Astrocyte (in vitro differentiated cells and primary cell): ENCODE measurements at regions not wholly inside any gene's neighbourhood (a gene's known extent, or its start where the extent isn't known, plus 50 kb on each side); places are given as distances from the start of the nearest gene placed in this dataset.

Source experiments
- DNase-seq: peaks from one replicate; pipeline ENCODE4 v3.0.0-alpha.2; 2010; ENCODE audit warnings: low read depth
- FAIRE-seq: peaks from 2 replicates; lab custom pipeline; 2011; peaks lifted over from hg19 to GRCh38; lab: Jason Lieb, UNC
- H2AFZ ChIP-seq: 2 replicates; pipeline ENCODE4 v1.6.0; 2012; ENCODE audit warnings: low read depth, low read length, inconsistent platforms
- H3K27ac ChIP-seq: 2 replicates; pipeline ENCODE4 v1.5.1; 2011; ENCODE audit warnings: low read depth, low read length, inconsistent platforms
- H3K27me3 ChIP-seq: 2 replicates; pipeline ENCODE4 v1.6.0; 2011; ENCODE audit warnings: low read length, inconsistent platforms; ENCODE audit not compliant: insufficient read depth
- H3K36me3 ChIP-seq: 2 replicates; pipeline ENCODE4 v1.5.1; 2011; ENCODE audit warnings: low read length, inconsistent platforms; ENCODE audit not compliant: insufficient read depth
- H3K4me1 ChIP-seq: 2 replicates; pipeline ENCODE4 v1.5.1; 2011; ENCODE audit warnings: low read length, inconsistent platforms; ENCODE audit not compliant: insufficient read depth
- H3K4me2 ChIP-seq: 2 replicates; pipeline ENCODE4 v1.6.0; 2012; ENCODE audit warnings: low read length, inconsistent platforms
- H3K4me3 ChIP-seq: 2 replicates; pipeline ENCODE4 v1.5.1; 2011; ENCODE audit warnings: low read depth, mild to moderate bottlenecking, low read length, inconsistent platforms; ENCODE audit not compliant: insufficient read depth
- H3K79me2 ChIP-seq: 2 replicates; pipeline ENCODE4 v1.6.0; 2012; ENCODE audit warnings: mild to moderate bottlenecking, low read length, inconsistent platforms; ENCODE audit not compliant: insufficient read depth
- H3K9ac ChIP-seq: 2 replicates; pipeline ENCODE4 v1.6.0; 2012; ENCODE audit warnings: mild to moderate bottlenecking, low read length, inconsistent platforms
- H3K9me3 ChIP-seq: 2 replicates; pipeline ENCODE4 v1.5.1; 2012; ENCODE audit warnings: low read depth, mild to moderate bottlenecking, low read length, inconsistent platforms; ENCODE audit not compliant: insufficient read depth
- H4K20me1 ChIP-seq: 2 replicates; pipeline ENCODE4 v1.6.0; 2012; ENCODE audit warnings: low read length, inconsistent platforms; ENCODE audit not compliant: insufficient read depth
- H3K27ac Mint-ChIP-seq: one replicate; pipeline ENCODE4 v1.8.0; 2021; ENCODE audit warnings: mild to moderate bottlenecking, mixed read lengths; ENCODE audit not compliant: unreplicated experiment
- H3K27me3 Mint-ChIP-seq: one replicate; pipeline ENCODE4 v1.8.0; 2021; ENCODE audit warnings: low read depth, mixed read lengths; ENCODE audit not compliant: unreplicated experiment
- H3K36me3 Mint-ChIP-seq: one replicate; pipeline ENCODE4 v1.8.0; 2021; ENCODE audit warnings: low read depth, mixed read lengths; ENCODE audit not compliant: unreplicated experiment
- H3K4me1 Mint-ChIP-seq: one replicate; pipeline ENCODE4 v1.8.0; 2021; ENCODE audit warnings: low read depth, mixed read lengths; ENCODE audit not compliant: unreplicated experiment
- H3K4me3 Mint-ChIP-seq: one replicate; pipeline ENCODE4 v1.8.0; 2021; ENCODE audit warnings: mild to moderate bottlenecking, moderate library complexity, mixed read lengths; ENCODE audit not compliant: unreplicated experiment
- H3K9me3 Mint-ChIP-seq: one replicate; pipeline ENCODE4 v1.8.0; 2021; ENCODE audit warnings: mild to moderate bottlenecking, mixed read lengths; ENCODE audit not compliant: unreplicated experiment
- CTCF ChIP-seq: IDR thresholded peaks from 2 replicates; pipeline ENCODE4 v1.5.1; 2011; ENCODE audit warnings: low read depth, mild to moderate bottlenecking, inconsistent platforms, low read length, moderate library complexity; ENCODE audit not compliant: insufficient read depth
- EZH2 ChIP-seq: IDR thresholded peaks from 2 replicates; pipeline ENCODE4 v1.6.1; 2012; ENCODE audit warnings: mild to moderate bottlenecking, low read length, inconsistent platforms; ENCODE audit not compliant: insufficient read depth

DNA sequence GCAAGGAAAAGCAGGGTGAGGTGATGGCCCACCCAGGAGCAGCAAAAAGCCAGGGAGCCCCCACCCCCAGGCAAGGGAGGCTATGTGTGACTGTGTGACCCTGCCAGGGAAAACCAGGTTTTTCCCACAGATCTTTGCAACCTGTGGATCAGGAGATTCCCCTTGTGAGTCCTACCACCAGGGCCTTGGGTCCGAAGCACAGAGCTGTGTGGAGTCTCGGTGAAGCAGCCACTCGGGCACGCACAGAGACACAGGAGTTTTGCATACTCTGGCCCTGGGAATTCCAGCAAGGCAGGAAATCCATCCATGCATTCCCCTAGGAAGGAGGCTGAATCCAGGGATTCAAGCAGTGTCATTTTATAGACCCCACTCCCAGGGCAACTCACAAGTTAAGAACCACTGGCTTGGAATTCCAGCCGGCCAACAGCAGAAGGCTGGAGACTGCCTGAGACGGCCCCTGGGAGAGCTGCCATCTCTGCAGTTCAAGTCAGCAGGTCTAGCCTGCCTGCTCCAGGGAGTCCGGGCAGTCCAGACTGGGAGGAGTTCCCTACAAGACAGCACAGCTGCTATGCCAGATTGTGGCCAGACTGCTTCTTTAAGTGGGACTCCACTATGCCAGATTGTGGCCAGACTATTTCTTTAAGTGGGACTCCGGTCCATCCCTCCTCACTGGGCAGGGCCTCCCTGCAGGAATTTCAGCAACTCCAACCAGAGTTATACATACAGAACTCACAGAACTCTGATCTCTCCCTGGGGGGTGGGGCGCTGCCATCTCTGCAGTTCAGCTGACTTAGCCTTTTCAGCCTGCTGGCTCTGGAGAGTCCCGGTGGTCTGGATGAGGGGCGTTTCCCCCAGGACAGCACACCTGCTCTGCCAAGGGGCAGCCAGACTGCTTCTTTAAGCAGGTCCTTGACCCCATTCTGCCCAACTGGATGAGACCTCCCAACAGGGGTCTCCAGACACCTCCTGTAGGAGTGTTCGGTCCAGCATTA lies 85.1 kb upstream of the ADAD1 start:
- H3K4me1 ChIP-seq, result no peaks in the 10 kb centered on the region
- Mint-ChIP-seq H3K9me3 (peaks cover 1% of the 10 kb centered on the region), H3K27ac (no peak overlapping the region), H3K4me3 (no peak overlapping the region), H3K36me3 (peaks cover 17% of the 10 kb centered on the region), H3K4me1 (peaks cover 2% of the 10 kb centered on the region), H3K27me3 (no peaks in the 10 kb centered on the region)
- TF ChIP-seq CTCF, result no peak
- no peak for TF ChIP-seq EZH2
- H3K4me2 ChIP-seq, result no peak overlapping the region
- DNase-seq, result peak; percentile 20
- peaks cover 3% of the 10 kb centered on the region for H3K9me3 ChIP-seq
- no peaks in the 10 kb centered on the region for H3K27me3 ChIP-seq
- no peak overlapping the region for H3K27ac ChIP-seq
- no peak for FAIRE-seq
- no peak overlapping the region for H2AFZ ChIP-seq
- H3K79me2 ChIP-seq, result no peaks in the 10 kb centered on the region
- no peak overlapping the region for H3K4me3 ChIP-seq
- H3K9ac ChIP-seq, result no peak overlapping the region
- H4K20me1 ChIP-seq, result no peaks in the 10 kb centered on the region
- peaks cover 8% of the 10 kb centered on the region for H3K36me3 ChIP-seq

GRCh38 chr4:122297694-122298093 lies 81.1 kb upstream of the ADAD1 start:
- Histone ChIP-seq H3K4me2 (no peak overlapping the region), H2AFZ (no peak overlapping the region), H3K27me3 (no peaks in the 10 kb centered on the region), H3K27ac (no peak overlapping the region), H3K9ac (no peak overlapping the region), H3K79me2 (no peaks in the 10 kb centered on the region), H3K36me3 (peaks cover 8% of the 10 kb centered on the region), H3K4me1 (no peaks in the 10 kb centered on the region), H4K20me1 (no peaks in the 10 kb centered on the region), H3K9me3 (peaks cover 3% of the 10 kb centered on the region), H3K4me3 (no peak overlapping the region)
- peaks cover 1% of the 10 kb centered on the region for H3K9me3 Mint-ChIP-seq
- H3K4me3 Mint-ChIP-seq, result no peak overlapping the region
- no peak overlapping the region for H3K27ac Mint-ChIP-seq
- FAIRE-seq, result no peak
- H3K4me1 Mint-ChIP-seq, result peaks cover 2% of the 10 kb centered on the region
- TF ChIP-seq EZH2 (no peak), CTCF (no peak)
- H3K36me3 Mint-ChIP-seq, result peaks cover 14% of the 10 kb centered on the region
- H3K27me3 Mint-ChIP-seq, result no peaks in the 10 kb centered on the region
- no peak for DNase-seq

- no peak overlapping the region for H3K4me3 Mint-ChIP-seq
- no peaks in the 10 kb centered on the region for H3K27me3 Mint-ChIP-seq
- Histone ChIP-seq H4K20me1 (no peaks in the 10 kb centered on the region), H3K79me2 (no peaks in the 10 kb centered on the region), H2AFZ (no peak overlapping the region), H3K9me3 (no peaks in the 10 kb centered on the region), H3K27me3 (no peaks in the 10 kb centered on the region), H3K36me3 (no peaks in the 10 kb centered on the region), H3K4me3 (no peak overlapping the region), H3K9ac (no peak overlapping the region), H3K4me2 (no peak overlapping the region), H3K4me1 (no peaks in the 10 kb centered on the region), H3K27ac (no peak overlapping the region)
- peaks cover 2% of the 10 kb centered on the region for H3K4me1 Mint-ChIP-seq
- peaks cover 6% of the 10 kb centered on the region for H3K36me3 Mint-ChIP-seq
- FAIRE-seq, result no peak
- TF ChIP-seq CTCF (peak; percentile 19), EZH2 (no peak)
- H3K9me3 Mint-ChIP-seq, result peaks cover 1% of the 10 kb centered on the region
- no peak for DNase-seq
- no peak overlapping the region for H3K27ac Mint-ChIP-seq
Measured at GRCh38 chr4:122300776-122301175, 78.0 kb upstream of the ADAD1 start.
